Cerebellar nuclear complex (tissue), 1 donor: ENCODE measurements at regions not wholly inside any gene's neighbourhood (a gene's known extent, or its start where the extent isn't known, plus 50 kb on each side); places are given as distances from the start of the nearest gene placed in this dataset.
"Not testable (repeated sequence)": the region's sequence is repeated elsewhere in the genome, so short reads cannot be mapped to it uniquely, and the experiment has no call there.

ENCODE experiments used
- DNase-seq, 2 experiments: peaks; one replicate each; lab custom pipeline; 2025; lab: John Stamatoyannopoulos, UW

GRCh38 chr2:8225798-8226197 lies 456.1 kb upstream of the ID2 start:
- no peak for DNase-seq

GRCh38 chr2:8229546-8229986 lies 452.3 kb upstream of the ID2 start:
- no peak for DNase-seq

GRCh38 chr2:8230466-8230865 lies 451.4 kb upstream of the ID2 start:
- DNase-seq: no peak

- DNase-seq: no peak
Observed at GRCh38 chr2:8231902-8232301, 450.0 kb upstream of the ID2 start.

GRCh38 chr2:8232871-8233270 lies 449.0 kb upstream of the ID2 start:
- DNase-seq: no peak

- no peak for DNase-seq
Observed at GRCh38 chr2:8234253-8234652, 447.6 kb upstream of the ID2 start.

- DNase-seq: no peak
Observed at GRCh38 chr2:8234757-8235374, 447.0 kb upstream of the ID2 start.

- DNase-seq: no peak
Observed at GRCh38 chr2:8235419-8235818, 446.4 kb upstream of the ID2 start.

- no peak for DNase-seq
Observed at GRCh38 chr2:8236391-8236790, 445.5 kb upstream of the ID2 start.

- no peak for DNase-seq
Observed at GRCh38 chr2:8238521-8239230, 443.2 kb upstream of the ID2 start.

- DNase-seq: no peak
Observed at GRCh38 chr2:8239531-8240088, 442.2 kb upstream of the ID2 start.

GRCh38 chr2:8241317-8241716 lies 440.5 kb upstream of the ID2 start:
- DNase-seq: no peak

GRCh38 chr2:8242739-8243138 lies 439.1 kb upstream of the ID2 start:
- no peak for DNase-seq

GRCh38 chr2:8243748-8244400 lies 438.0 kb upstream of the ID2 start:
- no peak for DNase-seq

- DNase-seq: no peak
Observed at GRCh38 chr2:8244639-8245038, 437.2 kb upstream of the ID2 start.

GRCh38 chr2:8246137-8246536 lies 435.7 kb upstream of the ID2 start:
- no peak for DNase-seq

- DNase-seq: no peak
Observed at GRCh38 chr2:8247905-8248622, 433.8 kb upstream of the ID2 start.

- DNase-seq: no peak
Observed at GRCh38 chr2:8248623-8248957, 433.3 kb upstream of the ID2 start.

- no peak for DNase-seq
Observed at GRCh38 chr2:8249141-8249540, 432.7 kb upstream of the ID2 start.

GRCh38 chr2:8249769-8250168 lies 432.1 kb upstream of the ID2 start:
- DNase-seq: no peak

- DNase-seq: not testable (repeated sequence)
Observed at GRCh38 chr2:8250290-8250689, 431.6 kb upstream of the ID2 start.

GRCh38 chr2:8251291-8251690 lies 430.6 kb upstream of the ID2 start:
- DNase-seq: no peak

- DNase-seq: no peak
Observed at GRCh38 chr2:8251856-8252255, 430.0 kb upstream of the ID2 start.
